HG03558 (cell line): ENCODE measurements at regions not wholly inside any gene's neighbourhood (a gene's known extent, or its start where the extent isn't known, plus 50 kb on each side); places are given as distances from the start of the nearest gene placed in this dataset.

ENCODE experiments used
- ATAC-seq: cut with Tn5 transposase; IDR thresholded peaks from one replicate; pipeline ENCODE4 v1.9.1; 2021; ENCODE audit warnings: moderate number of reproducible peaks; ENCODE audit not compliant: unreplicated experiment; ENCODE audit errors: extremely low read depth

GRCh38 chr4:14695095-14695845 is 307.0 kb upstream of the CPEB2 start:
- ATAC-seq, result no peak

GRCh38 chr4:14700083-14700482 is 302.2 kb upstream of the CPEB2 start:
- no peak for ATAC-seq

DNA sequence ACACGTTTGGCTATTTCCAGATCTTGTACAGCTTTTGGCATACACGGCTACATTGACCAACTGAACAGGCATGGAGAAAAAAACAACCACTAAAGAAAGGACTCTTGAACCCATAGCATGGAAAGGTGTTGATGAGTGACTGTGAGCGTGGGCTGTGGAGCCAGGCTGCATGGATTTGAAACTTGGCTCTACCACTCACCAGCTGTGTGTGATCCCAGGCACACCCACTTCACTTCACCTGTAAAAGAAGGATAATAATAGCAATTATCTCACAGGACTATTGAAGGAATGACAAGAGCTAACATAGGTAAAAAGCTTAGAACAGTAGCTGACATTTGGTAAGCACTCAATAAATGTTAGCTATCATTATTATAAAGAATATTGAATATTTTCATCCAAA is 301.7 kb upstream of the CPEB2 start:
- ATAC-seq, result no peak

GRCh38 chr4:14701389-14701788 is 300.9 kb upstream of the CPEB2 start:
- ATAC-seq, result no peak

GRCh38 chr4:14701896-14702295 is 300.4 kb upstream of the CPEB2 start:
- no peak for ATAC-seq

DNA sequence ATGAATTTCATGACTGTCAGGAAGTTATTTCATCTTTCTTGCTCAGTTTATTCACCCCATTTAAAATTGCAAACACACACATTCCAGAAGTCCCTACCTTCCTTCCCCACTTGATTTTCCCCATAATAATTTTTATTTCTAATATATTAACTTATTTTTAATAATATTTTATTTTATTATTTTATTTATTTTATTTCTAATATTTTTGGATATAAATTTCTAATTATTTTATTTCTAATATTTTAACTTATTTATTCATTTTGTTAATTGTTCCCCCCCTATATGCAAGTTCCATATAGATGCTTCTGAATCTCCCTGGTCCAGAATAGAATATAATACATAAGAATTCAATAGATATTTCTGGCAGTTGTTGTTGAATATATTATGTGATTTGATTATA is 293.7 kb upstream of the CPEB2 start:
- no peak for ATAC-seq

DNA sequence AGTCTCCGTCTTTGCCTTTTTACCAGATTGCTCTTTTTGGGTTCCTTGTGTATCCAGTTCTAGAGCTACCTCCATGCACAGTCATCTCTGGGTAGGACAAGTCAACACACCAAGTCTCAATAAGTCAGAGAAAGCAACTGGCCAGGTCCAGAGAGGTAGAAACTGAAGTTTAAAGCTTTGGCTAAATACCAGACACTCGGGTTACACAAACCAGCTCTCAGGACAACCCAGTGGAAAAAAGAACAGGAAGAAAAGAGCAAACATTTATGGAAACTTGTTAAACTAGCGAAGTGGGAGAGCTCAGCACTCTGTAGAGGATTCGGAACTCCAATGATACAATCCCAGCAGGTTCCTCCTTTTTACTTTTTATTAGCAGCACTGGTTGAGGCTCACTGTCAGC is 291.0 kb upstream of the CPEB2 start:
- ATAC-seq, result no peak

GRCh38 chr4:14716691-14717090 is 285.6 kb upstream of the CPEB2 start:
- no peak for ATAC-seq

GRCh38 chr4:14719053-14719452 is 283.2 kb upstream of the CPEB2 start:
- ATAC-seq, result no peak

GRCh38 chr4:14726441-14726840 is 275.8 kb upstream of the CPEB2 start:
- ATAC-seq, result no peak

DNA sequence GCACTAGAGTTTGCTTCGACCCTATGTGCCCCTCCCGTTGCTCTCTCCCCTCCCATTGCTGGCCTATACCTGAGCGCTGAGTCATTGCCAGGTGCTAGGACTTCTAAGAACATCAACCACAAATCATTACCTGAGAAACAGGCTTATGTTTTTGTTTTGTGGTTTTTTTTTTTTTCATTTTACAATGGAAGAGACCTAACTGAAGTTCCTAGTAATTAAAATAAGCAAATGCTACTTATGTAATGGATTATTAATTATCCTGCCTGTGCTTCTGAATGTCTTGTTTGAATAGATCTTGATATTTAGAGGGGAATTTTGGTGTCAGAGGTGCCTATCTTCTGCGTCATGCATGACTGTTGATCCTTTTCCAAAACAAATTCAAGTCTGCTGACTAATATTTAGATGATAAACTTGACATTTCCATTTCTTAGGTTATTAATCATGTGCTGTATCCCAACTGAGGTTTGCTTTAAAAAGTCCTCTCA is 275.4 kb upstream of the CPEB2 start:
- no peak for ATAC-seq

- ATAC-seq, result no peak
Measured at GRCh38 chr4:14729282-14730000, 272.8 kb upstream of the CPEB2 start.

DNA sequence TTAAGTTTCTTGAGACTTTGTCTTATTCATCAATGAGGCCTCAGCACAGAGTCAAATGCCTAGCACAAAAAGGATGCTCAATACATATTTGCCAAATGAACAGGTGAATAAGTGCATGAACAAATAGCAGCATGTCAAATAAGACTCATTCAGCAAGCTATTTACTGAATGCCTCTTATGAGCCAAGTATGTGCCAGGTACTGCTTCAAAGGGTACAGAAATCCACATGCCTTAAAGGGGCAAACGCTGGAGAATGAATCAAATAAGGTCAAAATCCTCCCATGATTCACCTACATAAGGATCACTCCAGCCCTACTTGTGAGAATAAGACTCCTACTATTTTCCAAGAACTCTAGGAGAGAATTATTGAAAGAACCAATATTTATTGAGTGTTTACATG is 260.2 kb upstream of the CPEB2 start:
- no peak for ATAC-seq

- no peak for ATAC-seq
Measured at GRCh38 chr4:14743172-14743571, 259.1 kb upstream of the CPEB2 start.

DNA sequence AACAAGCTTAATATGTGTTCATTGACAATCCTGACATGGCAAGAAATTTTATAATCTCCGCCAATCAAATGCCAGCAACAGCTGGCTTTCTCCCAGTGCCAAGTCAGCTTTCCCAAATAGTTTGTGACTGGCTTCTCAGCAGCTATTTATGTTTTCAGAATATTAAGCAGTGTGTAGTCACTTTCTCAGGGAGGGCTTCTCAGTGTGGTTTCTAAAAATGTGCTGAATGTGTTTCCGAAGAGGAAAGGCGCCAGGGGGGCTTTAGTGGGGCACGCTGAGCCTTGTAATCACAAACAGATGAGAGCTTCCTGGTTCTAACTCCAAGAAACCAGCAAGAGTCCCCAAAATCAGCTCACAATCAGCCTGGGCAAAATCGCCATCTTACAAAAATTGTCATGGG is 258.7 kb upstream of the CPEB2 start:
- no peak for ATAC-seq

- ATAC-seq, result no peak
Measured at GRCh38 chr4:14744346-14744745, 257.9 kb upstream of the CPEB2 start.

DNA sequence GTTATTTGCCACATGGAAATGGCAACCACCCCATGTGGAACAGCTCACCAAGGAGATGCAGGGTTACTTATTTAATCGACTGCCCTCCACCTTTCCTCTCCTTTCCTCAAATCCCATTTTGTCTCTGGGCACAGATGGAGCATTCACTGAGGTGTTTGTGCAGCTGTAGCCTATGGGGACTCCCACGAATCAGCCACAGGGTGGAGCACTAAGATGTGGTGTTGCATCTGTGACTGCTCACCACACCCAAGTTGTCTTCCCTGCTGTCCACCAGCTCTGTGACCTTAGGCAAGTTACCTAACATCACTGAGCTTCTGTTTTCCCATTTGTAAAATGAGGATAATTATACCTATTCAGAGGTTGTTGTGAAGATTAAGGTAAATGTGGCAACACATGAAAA is 252.4 kb upstream of the CPEB2 start:
- ATAC-seq, result no peak

DNA sequence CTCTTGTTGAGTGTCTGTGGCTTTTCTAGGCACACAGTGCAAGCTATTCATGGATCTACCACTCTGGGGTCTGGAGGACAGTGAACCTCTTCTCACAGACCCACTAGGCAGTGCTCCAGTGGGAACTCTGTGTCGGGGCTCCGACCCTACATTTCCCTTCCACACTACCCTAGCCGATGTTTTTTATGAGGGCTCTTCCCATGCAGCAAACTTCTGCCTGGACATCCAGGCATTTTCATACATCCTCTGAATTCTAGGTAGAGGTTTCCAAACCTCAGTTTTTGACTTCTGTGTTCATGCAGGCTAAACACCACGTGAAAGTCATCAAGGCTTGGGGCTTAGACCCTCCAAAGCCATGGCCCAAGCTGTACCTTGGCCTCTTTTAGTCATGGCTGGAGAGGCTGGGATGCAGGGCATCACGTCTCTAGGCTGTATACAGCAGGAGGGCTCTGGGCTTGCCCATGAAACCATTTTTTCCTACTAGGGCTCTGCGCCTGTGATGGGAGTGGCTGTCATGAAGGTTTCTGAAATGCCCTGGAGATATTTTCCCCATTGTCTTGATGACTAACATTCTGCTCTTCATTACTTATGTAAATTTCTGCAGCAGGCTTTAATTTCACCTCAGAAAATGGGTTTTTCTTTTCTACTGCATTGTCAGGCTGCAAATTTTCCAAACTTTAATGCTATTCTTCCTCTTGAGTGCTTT is 249.8 kb upstream of the CPEB2 start:
- no peak for ATAC-seq

- no peak for ATAC-seq
Measured at GRCh38 chr4:14767142-14767541, 235.1 kb upstream of the CPEB2 start.

- ATAC-seq, result no peak
Measured at GRCh38 chr4:14768449-14768848, 233.8 kb upstream of the CPEB2 start.

DNA sequence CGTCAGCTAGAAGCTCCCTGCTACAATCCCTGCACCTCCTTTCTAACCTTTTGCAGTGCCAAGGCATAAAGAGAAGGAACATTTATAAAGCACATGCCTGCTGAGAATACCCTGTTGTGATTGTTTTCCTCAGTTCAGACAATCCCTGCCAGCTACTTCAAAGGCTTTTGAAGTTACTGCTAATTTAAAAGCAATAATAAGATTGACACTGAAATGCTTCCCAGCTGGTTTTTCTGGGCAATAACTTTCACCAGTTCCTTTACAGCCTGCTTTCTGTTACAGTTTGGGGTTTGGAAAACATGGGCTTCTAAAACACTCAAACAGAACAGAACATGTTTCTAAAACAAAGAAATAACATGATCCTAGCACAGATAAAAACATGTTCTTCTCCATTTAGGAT is 232.3 kb upstream of the CPEB2 start:
- ATAC-seq, result no peak
